ENCODE measurements at regions not wholly inside any gene's neighbourhood (a gene's known extent, or its start where the extent isn't known, plus 50 kb on each side); places are given as distances from the start of the nearest gene placed in this dataset.
A peak's percentile ranks its signal among the peaks of the same experiment; 100 is the strongest.
"Not testable (repeated sequence)": the region's sequence is repeated elsewhere in the genome, so short reads cannot be mapped to it uniquely, and the experiment has no call there.

DNA sequence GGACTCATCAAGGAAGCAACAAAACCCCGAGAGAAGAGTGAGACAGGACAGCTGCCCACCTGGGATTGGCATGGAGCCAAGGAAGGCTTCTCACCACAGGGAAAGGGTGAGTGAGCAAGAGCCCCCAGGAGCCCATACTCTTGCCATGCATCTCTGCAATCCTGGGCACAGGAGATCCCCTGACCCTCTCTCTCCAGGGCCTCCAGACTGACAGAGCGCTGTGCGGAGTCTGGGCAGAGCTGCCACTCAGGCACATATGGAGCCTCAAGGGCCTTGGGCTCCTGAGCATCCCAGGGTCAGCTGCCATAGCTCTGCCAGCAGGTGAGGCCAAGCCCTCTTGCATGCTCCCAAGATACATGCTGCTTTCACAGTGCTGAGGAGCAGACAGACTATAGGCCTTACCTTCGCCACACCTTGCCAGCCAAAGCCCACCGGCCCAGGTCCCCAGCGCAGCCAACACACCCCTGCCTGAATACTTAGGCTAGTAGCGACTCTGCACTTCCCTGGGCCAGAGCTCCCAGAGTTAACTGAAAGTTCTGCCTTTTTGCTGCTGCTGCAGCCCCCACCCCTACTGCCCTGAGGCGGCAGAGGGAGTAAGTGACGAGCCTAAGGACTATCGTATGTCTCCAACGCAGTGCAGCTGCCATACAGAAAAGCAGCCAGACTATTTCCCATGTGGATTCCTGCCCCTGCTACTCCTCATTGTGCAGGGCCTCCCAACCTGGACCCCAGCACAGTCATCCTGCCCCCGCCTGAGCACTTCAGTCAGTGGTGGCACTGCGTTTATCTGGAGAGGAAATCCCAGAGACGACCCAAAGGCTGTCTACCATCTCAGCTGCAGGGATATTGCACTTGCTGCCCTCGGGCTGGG is 251.6 kb downstream of the SPATA31A6 start:
- peak; percentile 11 for DNase-seq (ENCODE audit: low read depth, low spot score)

DNA sequence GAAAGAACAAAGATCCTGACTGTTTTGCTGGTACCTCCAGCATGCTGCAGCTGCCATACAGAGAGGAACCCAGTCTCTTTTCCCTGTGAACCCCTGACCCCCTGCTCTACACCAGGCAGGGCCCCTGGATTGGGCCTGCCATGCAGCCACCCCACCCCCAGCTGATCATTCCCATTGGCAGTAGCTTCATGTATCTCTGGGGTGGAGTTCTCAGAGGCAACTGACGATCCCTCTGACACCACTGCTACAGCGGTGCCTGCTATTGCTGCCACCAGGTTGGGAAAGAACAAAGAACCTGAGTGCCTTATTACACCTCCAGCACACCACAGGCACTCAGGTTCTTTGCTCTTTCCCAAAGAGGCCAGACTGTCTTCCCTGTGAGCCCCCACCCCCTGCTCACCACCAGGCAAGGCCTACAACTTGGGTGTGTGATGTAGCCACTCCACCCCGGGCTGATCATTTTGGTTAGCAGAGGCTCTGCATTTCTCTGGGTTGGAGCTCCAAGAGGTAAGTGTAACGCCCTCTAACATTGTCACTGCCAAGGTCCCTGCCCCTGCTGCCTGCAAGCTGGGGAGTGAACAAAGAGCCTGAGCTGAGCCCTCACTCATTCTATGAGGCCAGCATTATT is 252.4 kb downstream of the SPATA31A6 start:
- not testable (repeated sequence) for DNase-seq (ENCODE audit: low read depth, low spot score)

DNA sequence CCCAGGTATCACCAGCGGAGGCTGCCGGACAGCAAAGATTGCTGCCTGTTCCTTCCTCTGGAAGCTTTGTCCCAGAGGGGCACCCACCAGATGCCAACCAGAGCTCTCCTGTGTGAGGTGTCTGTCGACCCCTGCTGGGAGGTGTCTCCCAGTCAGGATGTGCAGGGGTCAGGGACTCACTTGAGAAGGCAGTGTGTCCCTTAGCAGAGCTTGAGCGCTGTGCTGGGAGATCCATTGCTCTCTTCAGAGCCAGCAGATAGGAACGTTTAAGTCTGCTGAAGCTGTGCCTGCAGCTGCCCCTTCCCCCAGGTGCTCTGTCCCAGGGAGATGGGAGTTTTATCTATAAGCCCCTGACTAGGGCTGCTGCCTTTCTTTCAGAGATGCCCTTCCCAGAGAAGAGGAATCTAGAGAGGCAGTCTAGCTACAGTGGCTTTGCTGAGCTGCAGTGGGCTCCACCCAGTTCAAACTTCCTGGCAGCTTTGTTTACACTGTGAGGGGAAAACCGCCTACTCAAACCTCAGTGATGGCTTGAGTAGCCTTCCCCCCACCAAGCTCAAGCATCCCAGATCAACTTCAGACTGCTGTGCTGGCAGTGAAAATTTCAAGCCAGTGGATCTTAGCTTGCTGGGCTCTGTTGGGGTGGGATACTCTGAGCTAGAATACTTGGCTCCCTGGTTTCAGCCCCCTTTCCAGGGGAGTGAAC is 253.7 kb downstream of the SPATA31A6 start:
- not testable (repeated sequence) for DNase-seq (ENCODE audit: low read depth, low spot score)

DNA sequence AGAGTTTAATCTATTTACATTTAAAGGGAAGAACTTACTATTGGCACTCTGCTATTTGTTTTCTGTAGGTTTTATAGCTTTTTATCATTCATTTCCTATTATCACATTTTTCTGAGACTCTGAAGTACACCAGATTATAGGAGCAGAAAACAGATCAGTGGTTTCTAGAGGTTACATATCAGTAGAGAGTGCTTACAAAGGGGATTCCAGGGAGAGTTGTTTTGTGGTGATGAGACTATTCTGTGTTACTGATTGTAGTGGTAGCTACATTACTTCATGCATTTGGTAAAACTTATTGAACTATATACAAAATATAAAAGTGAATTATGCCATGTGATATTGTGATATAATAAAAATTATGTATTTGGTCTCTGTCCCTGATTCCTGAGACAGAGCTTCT is 259.2 kb downstream of the SPATA31A6 start:
- DNase-seq (ENCODE audit: low read depth, low spot score), result not testable (repeated sequence)

DNA sequence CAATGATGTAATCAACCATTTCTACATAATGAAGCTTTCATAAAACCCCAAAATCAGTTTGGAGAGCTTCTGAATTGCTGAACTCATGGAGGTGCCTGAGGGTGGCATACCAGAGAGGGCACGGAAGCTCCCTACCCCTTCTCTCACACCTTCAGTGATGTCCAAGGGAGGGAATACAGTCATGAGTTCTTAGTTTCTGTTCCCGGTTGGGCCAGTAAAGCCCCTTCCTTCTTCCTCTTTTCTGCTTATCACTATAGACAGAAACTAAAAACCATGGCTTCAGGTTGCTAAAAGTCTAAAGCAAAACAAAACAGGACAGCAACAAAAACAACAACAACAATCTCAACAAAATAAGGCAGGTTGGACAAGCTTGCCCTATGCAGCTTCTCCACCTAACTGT is 260.0 kb downstream of the SPATA31A6 start:
- DNase-seq (ENCODE audit: low read depth, low spot score), result not testable (repeated sequence)

DNA sequence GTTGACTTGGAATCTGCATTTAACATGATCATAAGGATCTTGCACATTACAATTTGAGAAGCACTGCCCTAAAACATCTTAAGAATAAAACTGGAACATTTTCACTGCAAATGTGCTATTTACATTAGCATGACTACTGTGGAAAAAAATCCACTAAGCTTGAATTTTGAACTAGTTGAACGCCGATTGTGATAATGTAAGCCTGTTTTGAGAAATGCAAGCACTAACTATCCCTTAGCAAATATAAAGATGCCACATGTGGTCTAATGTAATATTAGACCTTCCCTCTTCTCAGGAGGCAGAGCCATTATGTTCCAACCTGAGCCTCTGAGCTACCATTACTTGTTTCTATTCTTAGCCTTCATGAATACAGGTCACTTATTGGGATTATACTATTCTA is 278.0 kb downstream of the SPATA31A6 start:
- not testable (repeated sequence) for DNase-seq (ENCODE audit: low read depth, low spot score)

DNA sequence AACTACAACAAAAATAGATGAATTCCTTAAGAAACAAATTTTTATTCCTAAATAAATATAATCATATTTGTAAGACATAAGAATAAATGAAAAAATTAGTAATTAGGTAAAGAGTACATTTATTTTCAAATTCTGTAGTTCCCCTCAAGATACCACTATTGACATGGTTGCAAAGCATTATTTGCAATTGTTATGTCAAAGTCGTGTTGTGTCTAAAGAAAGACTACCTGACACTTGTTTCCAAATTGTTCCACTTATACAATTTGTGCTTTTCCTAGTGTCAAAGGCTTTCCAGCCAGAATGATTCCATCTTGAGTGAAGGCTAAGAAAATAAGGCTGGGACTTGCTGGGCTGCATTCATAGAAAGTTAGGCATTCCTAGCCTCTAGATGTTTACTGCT is 278.4 kb downstream of the SPATA31A6 start:
- not testable (repeated sequence) for DNase-seq (ENCODE audit: low read depth, low spot score)

DNA sequence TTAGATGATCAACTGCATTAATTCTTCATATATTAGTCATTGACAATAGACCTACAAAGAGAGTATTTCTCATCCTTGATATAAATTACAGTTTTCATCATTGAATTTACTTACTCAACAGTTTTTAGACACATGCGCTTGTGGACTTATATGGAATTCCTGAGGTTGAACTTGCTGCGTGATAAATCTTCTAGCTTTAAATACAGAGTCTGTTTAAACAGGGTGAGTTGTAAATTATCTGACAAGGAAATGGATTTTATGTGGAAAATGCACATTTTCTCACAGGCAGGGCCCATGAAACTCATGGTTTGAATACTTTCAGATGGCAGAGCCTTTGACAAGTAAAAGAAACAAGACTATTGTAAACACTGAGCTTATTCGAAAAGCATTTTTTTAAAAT is 280.5 kb downstream of the SPATA31A6 start:
- DNase-seq (ENCODE audit: low read depth, low spot score), result not testable (repeated sequence)

DNA sequence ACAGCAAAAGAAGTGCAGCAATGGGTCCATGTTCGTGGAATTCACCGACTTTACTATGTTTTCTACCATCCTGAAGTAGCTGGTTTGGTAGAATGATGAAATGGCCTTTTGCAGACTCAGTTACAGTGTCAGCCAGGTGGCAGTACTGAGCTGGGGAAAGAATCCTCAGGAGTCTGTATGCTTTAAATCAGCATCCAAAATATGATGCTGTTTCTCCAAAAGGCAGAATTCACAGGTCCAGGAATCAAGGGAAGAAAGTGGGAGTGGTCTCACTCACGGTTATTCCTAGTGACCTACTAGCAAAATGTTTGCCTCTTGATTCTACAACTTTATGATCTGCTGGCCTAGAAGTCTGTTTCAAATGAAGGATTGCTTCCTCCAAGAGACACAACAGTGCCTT is 287.1 kb downstream of the SPATA31A6 start:
- not testable (repeated sequence) for DNase-seq (ENCODE audit: low read depth, low spot score)

DNA sequence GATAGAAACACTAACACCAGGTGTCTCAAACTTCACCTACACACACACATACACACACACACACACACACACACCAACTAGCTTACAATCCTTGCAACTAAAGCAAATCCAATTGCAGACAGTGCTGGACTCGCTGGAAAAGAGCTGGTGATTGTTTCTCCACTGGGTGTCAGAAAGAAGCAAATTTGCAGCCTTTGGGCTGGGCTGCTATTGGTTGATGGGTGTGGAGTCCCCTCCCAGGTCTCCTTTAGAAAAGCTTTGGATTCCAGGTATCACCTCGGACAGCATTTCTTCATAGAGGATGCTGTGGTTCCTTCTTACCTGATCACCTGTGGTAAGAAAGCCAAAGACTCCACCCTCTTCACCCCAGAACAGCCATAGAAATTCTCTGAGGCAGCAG is 307.5 kb downstream of the SPATA31A6 start:
- not testable (repeated sequence) for DNase-seq (ENCODE audit: low read depth, low spot score)

DNA sequence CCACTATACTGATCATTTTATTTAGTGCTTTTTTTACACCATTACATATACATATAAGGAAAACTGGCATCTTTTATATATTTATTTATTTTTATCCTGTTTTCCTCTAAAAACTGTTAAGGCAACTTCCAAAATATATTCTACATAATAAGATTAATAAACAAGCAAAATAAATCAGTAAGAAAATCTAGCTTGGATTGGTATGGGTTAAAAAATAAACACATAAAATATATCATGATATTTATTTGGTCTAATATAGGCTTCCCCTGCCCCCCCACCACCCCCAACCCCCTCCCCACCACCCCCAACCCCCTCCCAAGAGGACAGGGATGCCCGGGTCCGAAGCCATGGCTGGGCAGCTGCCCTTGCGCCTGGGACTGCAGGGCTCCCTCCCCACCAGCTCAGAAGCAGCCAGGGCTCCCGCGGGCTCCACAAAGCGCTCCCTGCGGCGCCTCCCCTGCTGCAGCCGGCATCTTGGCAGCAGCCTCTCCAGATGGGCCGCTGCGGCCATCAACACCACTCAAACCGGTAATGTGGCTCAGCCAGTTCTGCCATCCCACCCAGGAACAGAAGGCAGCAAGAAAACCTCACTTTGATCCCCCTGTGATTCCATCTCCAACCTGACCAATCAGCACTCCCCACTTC is 319.3 kb downstream of the SPATA31A6 start:
- not testable (repeated sequence) for DNase-seq (ENCODE audit: low read depth, low spot score)

DNA sequence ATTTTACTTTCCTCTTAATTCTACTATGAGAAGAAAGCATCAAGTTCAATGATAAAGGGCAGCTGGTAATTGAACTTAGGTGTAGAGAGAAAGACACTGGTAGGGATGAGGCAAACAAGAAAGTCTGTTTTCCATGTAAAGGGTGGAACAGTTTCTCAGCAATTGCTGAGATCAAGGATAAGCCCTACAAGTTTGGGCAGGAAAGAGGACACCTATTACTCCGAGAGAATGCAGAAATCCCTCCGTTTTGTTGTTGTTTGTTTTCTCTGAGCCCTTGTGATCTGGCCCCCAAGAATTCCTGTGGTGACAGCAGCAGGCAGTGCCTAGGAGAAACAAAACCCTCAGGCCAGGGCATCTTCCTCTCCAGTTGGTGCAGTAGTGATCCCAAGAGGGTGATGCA is 324.7 kb downstream of the SPATA31A6 start:
- not testable (repeated sequence) for DNase-seq (ENCODE audit: low read depth, low spot score)

DNA sequence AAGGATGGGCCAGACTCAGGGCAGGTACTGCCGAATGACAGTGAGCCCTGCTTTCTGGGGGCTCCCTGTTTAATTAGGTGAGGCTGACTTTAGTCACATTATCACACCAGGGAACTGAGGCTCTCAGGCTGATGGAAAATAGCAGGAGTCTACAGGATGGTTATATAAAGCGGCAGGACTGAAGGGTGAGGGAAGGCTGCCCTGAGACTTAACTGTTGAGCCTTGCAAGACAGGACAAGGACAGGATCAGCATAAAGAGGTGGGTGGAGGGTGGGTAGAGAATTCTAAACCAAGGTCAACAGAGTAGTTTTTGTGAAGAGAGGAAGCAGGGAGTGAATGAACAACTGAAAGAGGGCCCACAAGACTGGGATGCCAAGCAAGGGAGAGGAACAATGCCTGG is 330.1 kb downstream of the SPATA31A6 start:
- not testable (repeated sequence) for DNase-seq (ENCODE audit: low read depth, low spot score)

DNA sequence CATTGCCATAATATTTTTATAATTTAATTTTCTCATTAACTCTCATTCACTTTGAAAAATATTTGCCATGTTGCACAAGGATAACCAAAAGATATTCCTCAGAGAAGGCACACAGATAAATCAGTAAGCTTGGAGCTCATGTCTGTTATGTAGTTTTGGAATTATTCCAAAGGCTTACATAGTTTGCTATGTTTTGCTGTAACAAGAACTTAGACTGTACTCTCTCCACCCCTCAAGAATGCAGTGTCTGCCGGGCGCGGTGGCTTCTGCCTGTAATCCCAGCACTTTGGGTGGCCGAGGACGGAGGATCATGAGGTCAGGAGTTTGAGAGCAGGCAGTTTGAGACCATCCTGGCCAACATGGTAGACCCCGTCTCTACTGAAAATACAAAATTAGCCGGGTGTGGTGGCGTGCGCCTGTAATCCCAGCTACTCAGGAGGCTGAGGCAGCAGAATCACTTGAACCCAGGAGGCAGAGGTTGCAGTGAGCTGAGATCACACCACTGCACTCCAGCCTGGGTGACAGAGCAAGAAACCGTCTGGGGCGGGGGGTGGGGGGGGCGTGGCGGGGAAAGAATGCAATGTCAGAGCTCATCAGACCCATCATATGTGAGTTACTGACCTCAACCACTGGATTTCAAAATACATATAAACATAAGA is 351.0 kb downstream of the SPATA31A6 start:
- DNase-seq (ENCODE audit: low read depth, low spot score), result not testable (repeated sequence)

DNA sequence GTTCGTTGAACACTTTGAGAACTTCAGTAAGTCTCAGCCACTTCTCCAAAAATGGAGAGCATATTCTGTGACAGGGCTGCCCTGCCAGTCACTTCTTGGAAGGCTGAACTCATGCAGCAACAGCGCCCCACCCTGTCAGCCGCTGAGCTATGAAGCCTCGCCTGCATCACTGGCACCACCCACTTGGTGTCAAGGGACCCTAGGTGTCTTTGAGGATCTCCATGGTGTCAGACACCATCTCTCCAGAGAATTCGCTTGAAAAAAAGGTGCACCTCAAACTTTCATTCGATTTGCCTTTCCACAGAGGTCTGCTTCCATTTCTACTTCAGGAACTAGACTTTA is 351.5 kb downstream of the SPATA31A6 start:
- not testable (repeated sequence) for DNase-seq (ENCODE audit: low read depth, low spot score)

DNA sequence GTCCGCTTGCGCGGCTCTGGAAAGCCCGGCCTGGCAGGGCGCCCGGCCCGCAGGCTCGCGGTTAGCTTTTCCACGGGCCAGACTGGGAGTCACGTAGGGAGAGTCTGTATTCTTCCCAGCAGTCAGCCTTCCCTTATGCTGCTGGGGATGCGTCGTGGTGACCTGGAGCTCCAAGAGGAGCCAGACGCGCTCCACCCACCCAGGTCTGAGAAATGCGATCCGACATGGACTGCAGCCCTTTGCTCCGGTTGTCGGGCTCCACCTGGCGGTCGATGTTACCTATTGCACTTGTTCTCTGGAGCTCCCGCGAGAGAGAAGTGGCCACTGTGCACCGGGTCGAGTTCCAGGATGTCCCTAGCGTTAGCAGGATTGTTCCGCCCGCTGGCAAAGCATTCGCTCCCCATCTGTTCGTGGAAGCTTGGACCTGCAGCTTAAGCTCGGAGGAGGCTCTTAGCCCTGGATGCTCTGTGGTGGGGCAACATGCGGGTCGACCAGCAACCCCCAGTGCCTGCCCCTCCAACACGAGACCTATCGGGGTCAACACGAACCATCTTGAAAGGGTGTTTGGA is 367.4 kb downstream of the SPATA31A6 start:
- not testable (repeated sequence) for DNase-seq (ENCODE audit: low read depth, low spot score)

DNA sequence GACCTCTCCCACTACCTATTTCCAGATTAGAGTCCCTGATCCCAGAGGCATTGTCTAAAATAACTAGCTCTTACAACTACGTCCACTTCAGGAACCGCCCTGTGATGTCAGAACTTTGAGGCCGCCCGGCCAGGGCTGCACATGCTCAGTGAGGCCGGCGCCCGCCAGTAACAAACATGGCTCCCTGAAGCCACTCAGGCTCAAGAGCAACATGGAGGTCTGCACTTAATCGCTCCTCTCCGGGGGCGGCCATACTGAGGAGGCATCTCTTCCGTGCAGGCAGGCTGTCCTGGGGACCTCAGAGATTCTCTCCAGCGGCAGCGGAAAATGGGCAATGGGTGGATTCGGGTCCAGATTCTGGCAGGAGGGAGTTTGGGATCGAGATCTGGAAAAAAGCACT is 385.1 kb downstream of the SPATA31A6 start:
- DNase-seq (ENCODE audit: low read depth, low spot score), result not testable (repeated sequence)

DNA sequence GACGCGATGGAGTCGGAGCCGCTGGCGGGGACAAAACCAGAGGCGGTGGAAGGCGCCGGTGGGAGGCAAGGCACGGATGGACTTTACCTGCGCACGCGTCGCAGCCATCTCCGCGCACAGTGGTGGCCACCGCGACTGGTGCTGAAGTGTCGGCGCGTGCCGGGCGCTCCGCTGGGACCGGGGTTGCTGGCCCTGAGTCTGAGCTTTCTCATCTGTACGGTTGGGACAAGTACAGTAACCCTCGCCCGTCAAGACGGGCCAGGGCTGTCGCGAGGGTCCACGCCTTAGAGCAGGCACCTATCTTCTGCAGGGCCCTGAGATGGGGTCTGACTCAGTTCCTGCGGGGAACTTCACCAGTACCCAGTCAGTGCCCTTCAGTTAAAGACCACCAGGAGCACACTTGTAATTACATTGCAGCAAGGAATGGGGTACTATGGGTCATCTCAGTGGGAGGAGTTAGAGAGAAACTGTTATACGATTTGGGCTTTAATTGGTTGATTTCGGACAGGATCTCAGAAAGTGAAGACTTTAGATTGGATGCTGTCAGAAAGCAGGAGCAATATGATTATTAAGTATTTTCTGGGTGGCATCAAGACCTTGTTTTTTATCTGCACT is 385.6 kb downstream of the SPATA31A6 start:
- not testable (repeated sequence) for DNase-seq (ENCODE audit: low read depth, low spot score)

DNA sequence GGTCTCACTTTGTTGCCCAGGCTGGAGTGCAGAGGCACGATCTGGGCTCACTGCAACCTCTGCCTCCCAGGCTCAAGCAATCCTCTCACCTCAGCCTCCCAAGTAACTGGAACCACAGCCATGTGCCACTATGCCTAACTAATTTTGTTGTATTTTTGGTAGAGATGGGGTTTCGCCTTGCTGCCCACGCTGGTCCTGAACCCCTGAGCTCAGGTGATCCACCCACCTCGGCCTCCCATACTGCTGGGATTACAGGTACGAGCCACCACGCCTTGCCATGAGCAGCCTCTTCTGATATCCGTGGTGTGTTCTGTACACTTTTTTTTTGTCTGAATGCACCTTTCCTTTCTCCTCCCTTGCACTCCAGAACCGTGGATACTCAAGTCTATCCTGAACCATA is 394.4 kb downstream of the SPATA31A6 start:
- not testable (repeated sequence) for DNase-seq (ENCODE audit: low read depth, low spot score)

Measured in brain pericyte (primary cell).